HG02840 (cell line): ENCODE measurements at regions not wholly inside any gene's neighbourhood (a gene's known extent, or its start where the extent isn't known, plus 50 kb on each side); places are given as distances from the start of the nearest gene placed in this dataset.
"Not testable (repeated sequence)": the region's sequence is repeated elsewhere in the genome, so short reads cannot be mapped to it uniquely, and the experiment has no call there.

ENCODE experiments used
- ATAC-seq: cut with Tn5 transposase; IDR thresholded peaks from one replicate; pipeline ENCODE4 v1.9.1; 2021; ENCODE audit warnings: mild to moderate bottlenecking, moderate library complexity, moderate number of reproducible peaks; ENCODE audit not compliant: unreplicated experiment, low FRiP score

- ATAC-seq, result no peak
These were observed 607.3 kb upstream of the GOT2 start for GRCh38 chr16:59341368-59341767.

GRCh38 chr16:59339871-59340270 is 605.8 kb upstream of the GOT2 start:
- no peak for ATAC-seq

GRCh38 chr16:59336136-59336695 is 602.1 kb upstream of the GOT2 start:
- ATAC-seq, result no peak

GRCh38 chr16:59331708-59332107 is 597.6 kb upstream of the GOT2 start:
- ATAC-seq, result not testable (repeated sequence)

GRCh38 chr16:59330019-59330670 is 596.0 kb upstream of the GOT2 start:
- ATAC-seq, result no peak

GRCh38 chr16:59328961-59329360 is 594.8 kb upstream of the GOT2 start:
- ATAC-seq, result no peak

- ATAC-seq, result no peak
These were observed 593.8 kb upstream of the GOT2 start for GRCh38 chr16:59327894-59328293.

- ATAC-seq, result no peak
These were observed 592.8 kb upstream of the GOT2 start for GRCh38 chr16:59326955-59327354.

- ATAC-seq, result no peak
These were observed 590.3 kb upstream of the GOT2 start for GRCh38 chr16:59324462-59324861.

- ATAC-seq, result no peak
These were observed 586.5 kb upstream of the GOT2 start for GRCh38 chr16:59320657-59321056.

- no peak for ATAC-seq
These were observed 585.8 kb upstream of the GOT2 start for GRCh38 chr16:59319871-59320270.

GRCh38 chr16:59305850-59306249 is 571.7 kb upstream of the GOT2 start:
- no peak for ATAC-seq

GRCh38 chr16:59296888-59297287 is 562.8 kb upstream of the GOT2 start:
- ATAC-seq, result no peak

- no peak for ATAC-seq
These were observed 562.0 kb upstream of the GOT2 start for GRCh38 chr16:59295993-59296736.

GRCh38 chr16:59295474-59295873 is 561.4 kb upstream of the GOT2 start:
- ATAC-seq, result no peak

- ATAC-seq, result no peak
These were observed 556.6 kb upstream of the GOT2 start for GRCh38 chr16:59290718-59291117.

- no peak for ATAC-seq
These were observed 555.0 kb upstream of the GOT2 start for GRCh38 chr16:59289151-59289550.

- ATAC-seq, result no peak
These were observed 540.0 kb upstream of the GOT2 start for GRCh38 chr16:59274141-59274540.

- no peak for ATAC-seq
These were observed 529.8 kb upstream of the GOT2 start for GRCh38 chr16:59263955-59264354.

GRCh38 chr16:59260892-59261291 is 526.8 kb upstream of the GOT2 start:
- ATAC-seq, result no peak

- no peak for ATAC-seq
These were observed 525.8 kb upstream of the GOT2 start for GRCh38 chr16:59259950-59260319.
